ENCODE measurements at regions not wholly inside any gene's neighbourhood (a gene's known extent, or its start where the extent isn't known, plus 50 kb on each side); places are given as distances from the start of the nearest gene placed in this dataset.

DNA sequence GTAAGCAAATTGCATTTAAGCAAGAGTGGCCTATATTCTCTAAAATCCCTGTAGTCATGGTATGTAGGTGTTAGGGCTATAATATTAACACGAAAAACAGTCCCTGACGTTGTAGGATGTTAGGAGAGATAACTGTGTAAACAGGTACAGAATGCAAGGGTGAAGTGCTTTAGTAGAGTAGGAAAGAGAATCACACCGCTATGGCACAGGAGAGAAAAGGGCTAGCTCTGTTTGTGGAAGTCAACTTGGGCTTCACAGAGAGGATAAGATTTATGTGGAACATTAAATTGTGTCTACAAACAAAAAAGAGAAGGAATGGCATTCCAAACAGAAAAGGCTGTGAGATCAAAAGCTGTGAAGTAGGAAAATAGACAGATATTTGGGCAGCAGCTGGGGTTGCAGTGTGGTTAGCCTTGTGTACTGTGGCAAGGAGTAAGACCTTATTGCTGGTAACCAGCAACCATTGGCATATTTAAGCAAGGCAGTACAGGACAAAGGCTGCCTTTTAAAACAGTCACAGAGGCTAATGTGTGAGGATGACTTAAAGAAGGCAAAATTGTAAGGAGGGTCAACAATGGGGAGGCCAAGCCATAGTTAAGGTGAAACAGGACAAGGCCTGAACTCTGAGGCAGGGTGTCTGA is 337.5 kb upstream of the ADAMTSL1 start:
- Histone ChIP-seq H3K9me3 (no peaks in the 10 kb centered on the region), H3K27me3 (no peaks in the 10 kb centered on the region), H3K36me3 (no peaks in the 10 kb centered on the region), H3K4me3 (no peak overlapping the region), H3K27ac (no peak overlapping the region), H3K4me1 (no peaks in the 10 kb centered on the region)
- no peak for DNase-seq
- 74 to 75% methylated on average over 3 of the region's 3 CpGs for WGBS, 2 donors
- TF ChIP-seq CTCF (IDR thresholded peaks at IDR 0.05) (no peak), POLR2A (IDR thresholded peaks at IDR 0.05) (no peak)
- intact Hi-C loops (cut with DNase I) = no loop called here

- intact Hi-C loops (cut with DNase I) = no loop called here
- no peak for DNase-seq
- H3K9me3 ChIP-seq = no peaks in the 10 kb centered on the region
- 65 to 81% methylated on average over 3 to 4 of the region's 4 CpGs for WGBS, 2 donors
- TF ChIP-seq CTCF (IDR thresholded peaks at IDR 0.05) (no peak), POLR2A (IDR thresholded peaks at IDR 0.05) (no peak)
- H3K4me3 ChIP-seq = no peak overlapping the region
- no peak overlapping the region for H3K27ac ChIP-seq
- H3K27me3 ChIP-seq = no peaks in the 10 kb centered on the region
- H3K36me3 ChIP-seq = no peaks in the 10 kb centered on the region
- no peaks in the 10 kb centered on the region for H3K4me1 ChIP-seq
Measured at GRCh38 chr9:18137815-18138214, 336.1 kb upstream of the ADAMTSL1 start.

GRCh38 chr9:18138656-18139055 is 335.3 kb upstream of the ADAMTSL1 start:
- WGBS, 2 donors = 57 to 67% methylated on average over 4 to 5 of the region's 5 CpGs
- H3K27ac ChIP-seq = no peak overlapping the region
- TF ChIP-seq POLR2A (IDR thresholded peaks at IDR 0.05) = no peak
- no peaks in the 10 kb centered on the region for H3K4me1 ChIP-seq
- intact Hi-C loops (cut with DNase I) = no loop called here
- H3K4me3 ChIP-seq = no peak overlapping the region
- no peaks in the 10 kb centered on the region for H3K36me3 ChIP-seq
- no peaks in the 10 kb centered on the region for H3K9me3 ChIP-seq
- no peaks in the 10 kb centered on the region for H3K27me3 ChIP-seq
- no peak for DNase-seq

- intact Hi-C loops (cut with DNase I) = no loop called here
- H3K27ac ChIP-seq = no peak overlapping the region
- no peak overlapping the region for H3K4me3 ChIP-seq
- TF ChIP-seq CTCF (IDR thresholded peaks at IDR 0.05) (no peak), POLR2A (IDR thresholded peaks at IDR 0.05) (no peak)
- 71 to 88% methylated on average over 2 of the region's 2 CpGs for WGBS, 2 donors
- no peaks in the 10 kb centered on the region for H3K36me3 ChIP-seq
- H3K9me3 ChIP-seq = no peaks in the 10 kb centered on the region
- no peak for DNase-seq
- no peaks in the 10 kb centered on the region for H3K4me1 ChIP-seq
- no peaks in the 10 kb centered on the region for H3K27me3 ChIP-seq
Measured at GRCh38 chr9:18141681-18142080, 332.3 kb upstream of the ADAMTSL1 start.

GRCh38 chr9:18143073-18143745 is 330.7 kb upstream of the ADAMTSL1 start:
- Histone ChIP-seq H3K27ac (no peak overlapping the region), H3K4me3 (no peak overlapping the region), H3K4me1 (no peaks in the 10 kb centered on the region), H3K36me3 (no peaks in the 10 kb centered on the region), H3K9me3 (no peaks in the 10 kb centered on the region), H3K27me3 (no peaks in the 10 kb centered on the region)
- 55% methylated on average over 3 to 4 of the region's 4 CpGs for WGBS, 2 donors
- DNase-seq = no peak
- intact Hi-C loops (cut with DNase I) = no loop called here
- no peak for TF ChIP-seq CTCF (IDR thresholded peaks at IDR 0.05)

All from esophagus squamous epithelium (tissue), 5 donors.